RWPE2 (cell line): ENCODE measurements at regions not wholly inside any gene's neighbourhood (a gene's known extent, or its start where the extent isn't known, plus 50 kb on each side); places are given as distances from the start of the nearest gene placed in this dataset.

ENCODE experiments used
- ATAC-seq: fragments of 200-7000 bp; cut with Tn5 transposase; 3 replicates; pipeline ENCODE4 v1.9.1; 2021; ENCODE audit warnings: low read depth
- DNase-seq: peaks from one replicate; pipeline ENCODE4 v3.0.0-alpha.2; 2020; ENCODE audit warnings: low spot score
- H3K27ac ChIP-seq: fragments of 450-650 bp; 2 replicates; pipeline ENCODE4 v1.5.1; 2017; ENCODE audit warnings: mild to moderate bottlenecking; ENCODE audit not compliant: poor library complexity, severe bottlenecking
- H3K27me3 ChIP-seq: fragments of 250-450 bp; sonication (Bioruptor Pico); 2 replicates; pipeline ENCODE4 v1.5.1; 2021; ENCODE audit warnings: mild to moderate bottlenecking, moderate library complexity; ENCODE audit not compliant: insufficient read depth, poor library complexity, severe bottlenecking
- H3K36me3 ChIP-seq: fragments of 250-450 bp; sonication (Bioruptor Pico); 2 replicates; pipeline ENCODE4 v1.5.1; 2020; ENCODE audit warnings: low read depth, mild to moderate bottlenecking, moderate library complexity
- H3K4me1 ChIP-seq: fragments of 250-450 bp; sonication (Bioruptor Pico); 2 replicates; pipeline ENCODE4 v1.5.1; 2021; ENCODE audit warnings: mild to moderate bottlenecking, moderate library complexity; ENCODE audit not compliant: insufficient read depth, poor library complexity, severe bottlenecking
- H3K4me3 ChIP-seq: fragments of 250-450 bp; sonication (Bioruptor Pico); 2 replicates; pipeline ENCODE4 v1.5.1; 2021; ENCODE audit warnings: mild to moderate bottlenecking, moderate library complexity; ENCODE audit not compliant: severe bottlenecking
- H3K9me3 ChIP-seq: fragments of 250-450 bp; sonication (Bioruptor Pico); 2 replicates; pipeline ENCODE4 v1.5.1; 2021; ENCODE audit warnings: mild to moderate bottlenecking, moderate library complexity; ENCODE audit not compliant: severe bottlenecking
- CTCF ChIP-seq: fragments of 450-650 bp; IDR thresholded peaks from one replicate; pipeline ENCODE4 v1.5.1; 2017; ENCODE audit warnings: mild to moderate bottlenecking, moderate library complexity; ENCODE audit not compliant: poor library complexity, severe bottlenecking

- Histone ChIP-seq H3K4me3 (no peak overlapping the region), H3K4me1 (no peaks in the 10 kb centered on the region), H3K36me3 (no peaks in the 10 kb centered on the region), H3K27ac (no peak overlapping the region), H3K27me3 (no peaks in the 10 kb centered on the region), H3K9me3 (no peaks in the 10 kb centered on the region)
- DNase-seq (no peak), ATAC-seq (no peak)
- TF ChIP-seq CTCF: no peak
Measured at GRCh38 chrX:43493756-43494155, 162.3 kb upstream of the MAOA start.

- no peaks in the 10 kb centered on the region for H3K36me3 ChIP-seq
- H3K4me3 ChIP-seq: no peak overlapping the region
- no peak overlapping the region for H3K27ac ChIP-seq
- no peak for TF ChIP-seq CTCF
- DNase-seq: no peak
- no peaks in the 10 kb centered on the region for H3K4me1 ChIP-seq
- ATAC-seq: no peak
- no peaks in the 10 kb centered on the region for H3K27me3 ChIP-seq
- H3K9me3 ChIP-seq: no peaks in the 10 kb centered on the region
Measured at GRCh38 chrX:43500246-43500645, 155.9 kb upstream of the MAOA start.

GRCh38 chrX:43500996-43501694, 155.0 kb upstream of the MAOA start:
- no peak for DNase-seq
- ATAC-seq: no peak
- Histone ChIP-seq H3K36me3 (no peaks in the 10 kb centered on the region), H3K27ac (no peak overlapping the region), H3K9me3 (no peaks in the 10 kb centered on the region), H3K27me3 (no peaks in the 10 kb centered on the region), H3K4me1 (no peaks in the 10 kb centered on the region), H3K4me3 (no peak overlapping the region)
- TF ChIP-seq CTCF: no peak

GRCh38 chrX:43504394-43504793, 151.7 kb upstream of the MAOA start:
- no peaks in the 10 kb centered on the region for H3K27me3 ChIP-seq
- ATAC-seq: no peak
- H3K4me1 ChIP-seq: no peaks in the 10 kb centered on the region
- no peak for TF ChIP-seq CTCF
- H3K27ac ChIP-seq: no peak overlapping the region
- no peak overlapping the region for H3K4me3 ChIP-seq
- no peaks in the 10 kb centered on the region for H3K36me3 ChIP-seq
- no peak for DNase-seq
- no peaks in the 10 kb centered on the region for H3K9me3 ChIP-seq

- no peaks in the 10 kb centered on the region for H3K9me3 ChIP-seq
- H3K4me1 ChIP-seq: no peaks in the 10 kb centered on the region
- ATAC-seq (no peak; the same call in 2 of the 3 replicates), DNase-seq (no peak)
- no peak for TF ChIP-seq CTCF
- H3K36me3 ChIP-seq: no peaks in the 10 kb centered on the region
- no peak overlapping the region for H3K4me3 ChIP-seq
- H3K27me3 ChIP-seq: no peaks in the 10 kb centered on the region
- no peak overlapping the region for H3K27ac ChIP-seq
Measured at GRCh38 chrX:43505769-43506168, 150.3 kb upstream of the MAOA start.
